Uterus (tissue), 3 donors: ENCODE measurements at regions not wholly inside any gene's neighbourhood (a gene's known extent, or its start where the extent isn't known, plus 50 kb on each side); places are given as distances from the start of the nearest gene placed in this dataset.

ENCODE experiments used
- DNase-seq, 2 donors: peaks; one replicate each; pipeline ENCODE4 v3.0.0-alpha.2; 2019 to 2020
- H3K27ac ChIP-seq, 2 donors: fragments of 200-600 bp; sonication (generic); 1 replicate in 1 of 2; 2 replicates in 1 of 2; pipeline ENCODE4 v1.5.1; 2016 to 2018
- H3K27me3 ChIP-seq, 2 donors: fragments of 200-600 bp; sonication (generic); one replicate each; pipeline ENCODE4 v1.5.1; 2018 to 2019; ENCODE audit warnings: control low read depth in 1 of 2
- H3K36me3 ChIP-seq, 2 donors: fragments of 200-600 bp; sonication (generic); one replicate each; pipeline ENCODE4 v1.5.1; 2019; ENCODE audit warnings: control low read depth in 1 of 2
- H3K4me1 ChIP-seq, 2 donors: fragments of 200-600 bp; sonication (generic); one replicate each; pipeline ENCODE4 v1.5.1; 2018 to 2019; ENCODE audit warnings: control low read depth in 1 of 2
- H3K4me3 ChIP-seq, 2 donors: fragments of 200-600 bp; sonication (generic); 1 replicate in 1 of 2; 2 replicates in 1 of 2; pipeline ENCODE4 v1.5.1; 2018 to 2019; ENCODE audit warnings: mild to moderate bottlenecking in 1 of 2
- H3K9me3 ChIP-seq, 2 donors: fragments of 200-600 bp; sonication (generic); one replicate each; pipeline ENCODE4 v1.5.1; 2019; ENCODE audit warnings: control low read depth in 1 of 2
- CTCF ChIP-seq, 4 experiments: fragments of 200-600 bp in 2 of 4; fragments of 450-650 bp in 2 of 4; sonication (generic) in 2 of 4; IDR thresholded peaks; one replicate each; pipeline ENCODE4 v1.5.1; 2016 to 2019; ENCODE audit warnings: antibody characterized with exemption in 4 of 4, mild to moderate bottlenecking in 2 of 4, moderate library complexity in 1 of 4
- POLR2A ChIP-seq, 2 donors: fragments of 450-650 bp; IDR thresholded peaks; one replicate each; pipeline ENCODE4 v1.6.1; 2016; ENCODE audit warnings: antibody characterized with exemption in 2 of 2, mild to moderate bottlenecking in 1 of 2, moderate library complexity in 1 of 2
- intact Hi-C: fragments of 100-400 bp; cut with DNase I; formaldehyde crosslinking; loops from one replicate; pipeline ENCODE4 v1.15.1; 2023; ENCODE audit warnings: low total_unique reads
- donor health status: DM: yes; HTN: yes; CAD: no.

DNA sequence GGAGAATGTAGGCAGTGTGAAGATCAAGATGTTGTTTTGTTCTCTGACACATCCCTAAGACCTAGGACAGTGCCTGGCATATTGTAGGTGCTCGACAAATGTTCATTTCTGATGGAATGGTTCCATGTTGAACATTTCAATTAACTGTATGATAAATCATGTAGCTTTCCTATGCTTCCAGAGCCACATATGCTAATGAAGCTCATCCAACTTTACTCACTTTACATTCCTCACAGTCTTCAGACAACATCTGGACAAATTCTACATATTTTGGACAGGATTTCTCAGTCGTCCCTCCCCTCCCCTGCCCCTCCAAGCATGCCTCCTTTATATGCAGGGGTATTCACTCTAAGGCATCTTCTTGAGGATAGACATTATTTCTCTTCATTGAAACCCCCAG is 177.9 kb downstream of the BLID start:
- Histone ChIP-seq H3K36me3 (no peaks in the 10 kb centered on the region), H3K27me3 (no peaks in the 10 kb centered on the region), H3K9me3 (no peaks in the 10 kb centered on the region), H3K4me3 (no peak overlapping the region), H3K27ac (no peak overlapping the region), H3K4me1 (no peaks in the 10 kb centered on the region)
- intact Hi-C loops, result no loop called here
- TF ChIP-seq CTCF (IDR thresholded peaks at IDR 0.05), result no peak
- no peak for TF ChIP-seq POLR2A (IDR thresholded peaks at IDR 0.05)
- DNase-seq, result no peak

DNA sequence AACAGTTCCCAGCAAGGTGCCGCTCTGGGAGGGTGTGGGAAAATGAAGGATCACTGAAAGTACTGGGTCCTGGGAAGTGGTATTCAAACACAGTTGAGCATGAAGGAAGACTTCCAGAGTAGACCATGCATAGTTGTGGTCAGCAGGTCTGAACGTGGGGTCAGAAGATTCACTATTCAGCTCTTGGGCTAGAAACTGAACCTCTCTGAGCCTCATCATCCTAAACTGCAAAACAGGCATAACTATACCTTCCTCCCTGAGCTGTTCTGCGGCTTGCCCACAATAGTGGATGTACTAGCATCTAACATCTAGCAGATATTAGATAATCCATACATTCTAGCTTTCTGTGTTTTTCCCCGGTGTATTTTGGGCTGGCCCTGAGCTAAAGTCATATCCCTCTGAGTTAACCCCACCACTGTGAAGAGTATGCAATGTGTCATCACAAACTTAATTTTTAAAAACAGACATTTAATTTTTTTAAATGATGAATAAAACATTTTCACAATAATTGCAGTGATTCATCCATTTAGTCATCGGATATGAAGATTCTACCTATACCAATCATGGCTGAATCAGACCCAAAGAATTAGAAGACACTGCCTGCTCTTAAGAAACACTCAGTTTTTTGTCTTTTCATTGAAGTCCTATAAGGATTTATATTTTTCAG is 179.1 kb downstream of the BLID start:
- Histone ChIP-seq H3K4me3 (no peak overlapping the region), H3K4me1 (no peaks in the 10 kb centered on the region), H3K36me3 (no peaks in the 10 kb centered on the region), H3K27ac (no peak overlapping the region), H3K9me3 (no peaks in the 10 kb centered on the region), H3K27me3 (no peaks in the 10 kb centered on the region)
- intact Hi-C loops, result no loop called here
- TF ChIP-seq CTCF (IDR thresholded peaks at IDR 0.05), result no peak
- no peak for TF ChIP-seq POLR2A (IDR thresholded peaks at IDR 0.05)
- DNase-seq, result no peak

- TF ChIP-seq POLR2A (IDR thresholded peaks at IDR 0.05) (no peak), CTCF (IDR thresholded peaks at IDR 0.05) (no peak)
- Histone ChIP-seq H3K36me3 (no peaks in the 10 kb centered on the region), H3K4me3 (no peak overlapping the region), H3K9me3 (no peaks in the 10 kb centered on the region), H3K4me1 (no peaks in the 10 kb centered on the region), H3K27me3 (no peaks in the 10 kb centered on the region), H3K27ac (no peak overlapping the region)
- intact Hi-C loops, result no loop called here
- DNase-seq, result no peak
Observed at GRCh38 chr11:121936370-121936769, 179.6 kb downstream of the BLID start.

- no peaks in the 10 kb centered on the region for H3K36me3 ChIP-seq
- no peak overlapping the region for H3K27ac ChIP-seq
- intact Hi-C loops, result no loop called here
- TF ChIP-seq POLR2A (IDR thresholded peaks at IDR 0.05) (no peak), CTCF (IDR thresholded peaks at IDR 0.05) (no peak)
- no peaks in the 10 kb centered on the region for H3K27me3 ChIP-seq
- no peaks in the 10 kb centered on the region for H3K9me3 ChIP-seq
- DNase-seq, result no peak
- H3K4me3 ChIP-seq, result no peak overlapping the region
- H3K4me1 ChIP-seq, result no peaks in the 10 kb centered on the region
Observed at GRCh38 chr11:121933694-121934093, 182.3 kb downstream of the BLID start.

DNA sequence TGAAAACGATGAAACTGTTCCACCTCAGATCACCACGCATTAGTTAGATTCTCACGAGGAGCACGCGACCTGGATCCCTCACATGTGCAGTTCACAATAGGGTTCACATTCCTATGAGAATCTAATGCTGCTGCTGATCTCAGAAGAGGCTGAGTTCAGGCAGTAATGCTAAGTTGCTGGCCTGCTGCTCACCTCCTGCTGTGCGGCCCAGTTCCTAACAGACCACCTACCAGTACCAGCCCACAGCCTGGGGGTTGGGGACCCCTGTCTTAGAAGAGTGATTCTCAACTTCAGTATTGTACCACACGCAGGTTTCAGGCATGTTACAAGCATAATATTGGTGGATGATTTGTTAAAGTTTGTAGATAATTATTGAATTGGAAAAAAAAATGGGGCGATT is 182.7 kb downstream of the BLID start:
- no peaks in the 10 kb centered on the region for H3K9me3 ChIP-seq

More for the DNA sequence above, 182.7 kb downstream of the BLID start:
- H3K4me1 ChIP-seq, result no peaks in the 10 kb centered on the region
- H3K27me3 ChIP-seq, result no peaks in the 10 kb centered on the region
- intact Hi-C loops, result no loop called here
- TF ChIP-seq CTCF (IDR thresholded peaks at IDR 0.05), result no peak
- TF ChIP-seq POLR2A (IDR thresholded peaks at IDR 0.05), result no peak
- no peak overlapping the region for H3K27ac ChIP-seq
- no peaks in the 10 kb centered on the region for H3K36me3 ChIP-seq
- H3K4me3 ChIP-seq, result no peak overlapping the region
- no peak for DNase-seq
